NOMO-1 (cell line): ENCODE measurements at regions not wholly inside any gene's neighbourhood (a gene's known extent, or its start where the extent isn't known, plus 50 kb on each side); places are given as distances from the start of the nearest gene placed in this dataset.

Experiments
- DNase-seq, 2 experiments: peaks; one replicate each; lab custom pipeline; 2025; ENCODE audit not compliant: unreplicated experiment in 2 of 2; lab: John Stamatoyannopoulos, UW

DNA sequence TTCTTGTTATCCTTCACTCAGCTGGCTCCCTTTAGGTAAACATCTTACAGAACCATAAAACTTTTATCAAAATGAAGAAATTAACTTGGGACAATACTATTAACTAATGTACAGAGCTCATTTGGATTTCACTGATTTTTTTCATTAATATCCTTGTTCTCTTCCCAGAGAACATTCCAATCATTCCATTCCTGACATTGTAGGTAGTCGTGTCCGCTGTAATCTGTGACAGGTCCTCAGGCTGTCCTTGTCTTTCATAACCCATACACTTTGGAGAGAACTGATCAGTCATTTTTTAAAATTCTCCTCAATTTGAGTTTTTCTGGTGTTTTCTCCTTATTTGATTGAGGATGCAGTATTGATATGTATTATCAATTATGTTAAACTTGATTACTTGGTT is 916.8 kb downstream of the GALC start:
- no peak for DNase-seq

DNA sequence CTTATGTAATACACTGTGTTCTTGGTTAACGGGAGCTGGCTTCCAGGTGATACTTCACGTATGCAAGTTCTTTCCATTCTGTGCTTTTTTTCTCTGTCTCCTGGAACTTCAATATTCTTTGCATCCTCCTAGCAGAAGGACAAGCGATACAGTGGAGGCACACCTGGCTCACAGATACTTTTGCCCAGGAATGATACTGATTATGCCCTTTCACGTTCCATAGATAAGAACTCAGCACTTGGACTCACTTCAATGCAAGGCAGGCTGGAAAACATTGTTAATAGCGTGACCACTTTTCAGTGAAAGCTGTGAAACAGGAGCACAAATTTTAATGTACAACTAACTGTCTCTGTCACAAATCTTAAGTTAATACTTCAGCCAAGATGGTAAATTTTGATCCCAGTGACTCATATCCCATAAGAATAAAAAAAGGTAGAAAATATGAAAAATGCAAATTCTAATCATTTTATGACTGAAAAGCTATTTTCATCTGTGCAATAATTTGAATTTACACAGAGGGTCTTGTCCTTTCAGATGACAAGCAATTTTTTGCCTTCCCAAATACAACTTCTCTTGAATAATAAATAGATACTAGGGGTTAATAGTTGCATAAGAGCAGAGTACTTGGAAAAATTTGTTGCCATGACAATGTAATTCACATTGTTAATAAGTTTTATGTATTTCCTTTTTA is 919.0 kb downstream of the GALC start:
- DNase-seq = no peak

DNA sequence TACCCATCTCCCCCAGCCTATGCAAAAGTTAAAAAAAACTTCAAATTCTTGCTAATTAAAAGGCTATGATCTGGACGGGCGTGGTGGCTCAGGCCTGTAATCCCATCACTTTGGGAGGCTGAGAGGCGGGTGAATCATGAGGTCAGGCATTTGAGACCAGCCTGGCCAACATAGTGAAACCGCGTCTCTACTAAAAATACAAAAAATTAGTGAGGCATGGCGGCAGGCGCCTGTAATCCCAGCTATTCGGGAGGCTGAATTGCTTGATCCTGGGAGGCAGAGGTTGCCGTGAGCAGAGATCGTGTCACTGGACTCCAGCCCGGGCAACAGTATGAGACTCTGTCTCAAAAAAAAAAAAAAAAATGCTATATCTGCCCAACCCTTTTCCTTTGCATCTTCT is 925.4 kb downstream of the GALC start:
- no peak for DNase-seq

DNA sequence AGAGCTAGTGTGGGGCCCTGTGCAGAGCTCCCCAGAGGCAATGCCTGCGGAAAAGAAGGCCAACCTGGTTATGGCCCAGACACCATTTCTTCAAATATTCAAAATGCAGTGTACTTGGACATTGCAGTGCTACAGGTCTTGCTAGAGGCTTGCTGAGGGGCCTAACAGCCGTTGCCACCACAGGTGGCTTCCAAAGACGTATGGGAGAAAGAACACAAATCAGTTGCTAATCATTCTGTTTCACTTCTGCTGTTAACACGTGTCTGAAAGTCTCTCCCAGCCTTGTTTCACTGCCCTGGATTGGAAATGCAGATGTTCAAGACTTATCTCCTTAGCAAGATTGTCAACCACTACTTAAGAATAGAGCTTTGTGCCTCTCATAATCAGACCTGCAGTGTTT is 925.9 kb downstream of the GALC start:
- DNase-seq = no peak

DNA sequence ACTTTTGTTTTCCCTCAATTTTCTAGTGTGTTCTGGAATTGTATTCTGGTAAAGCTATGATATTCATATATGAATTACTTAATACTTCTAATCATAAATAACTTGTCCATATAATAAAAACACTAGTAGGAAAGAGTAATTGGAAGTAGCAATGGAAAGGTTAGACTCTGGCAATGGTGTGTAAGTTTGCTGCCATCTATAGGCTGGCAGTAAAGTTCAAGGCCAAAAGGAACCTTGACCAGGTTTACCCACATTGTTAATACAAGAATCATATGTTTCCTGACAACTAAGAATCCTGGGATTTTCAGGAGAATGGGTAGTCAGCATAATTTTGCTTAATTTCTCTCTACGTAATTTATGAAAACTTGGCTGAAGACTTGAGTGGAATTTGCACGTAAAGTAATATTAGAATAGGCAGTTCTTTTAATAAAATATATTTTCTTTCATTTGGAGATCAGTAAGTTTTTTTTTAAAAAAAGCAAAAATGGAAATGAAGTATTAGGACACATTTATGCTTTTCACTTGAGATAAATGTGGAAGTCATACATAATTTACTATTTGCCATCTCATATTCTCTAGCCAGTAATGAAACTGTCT is 926.7 kb downstream of the GALC start:
- DNase-seq = no peak

DNA sequence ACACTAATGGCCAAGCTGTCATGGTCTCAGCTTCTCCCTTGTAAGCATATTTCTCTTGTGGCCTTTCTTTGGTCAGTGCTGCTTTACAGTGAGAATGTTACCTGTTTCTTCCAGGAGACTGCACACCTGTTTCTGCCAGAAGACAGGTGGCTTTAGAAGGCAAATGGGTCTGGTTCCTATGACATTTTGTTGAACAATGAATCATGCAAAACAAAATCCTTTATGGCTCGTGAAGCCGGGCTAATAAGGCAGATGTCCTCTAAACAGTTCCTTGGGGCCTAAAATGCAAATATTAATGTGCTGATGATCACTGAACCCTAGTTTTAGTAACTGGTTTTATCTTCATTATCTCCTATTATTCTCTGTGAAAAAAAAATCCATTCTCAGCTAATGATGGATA is 927.6 kb downstream of the GALC start:
- no peak for DNase-seq

DNA sequence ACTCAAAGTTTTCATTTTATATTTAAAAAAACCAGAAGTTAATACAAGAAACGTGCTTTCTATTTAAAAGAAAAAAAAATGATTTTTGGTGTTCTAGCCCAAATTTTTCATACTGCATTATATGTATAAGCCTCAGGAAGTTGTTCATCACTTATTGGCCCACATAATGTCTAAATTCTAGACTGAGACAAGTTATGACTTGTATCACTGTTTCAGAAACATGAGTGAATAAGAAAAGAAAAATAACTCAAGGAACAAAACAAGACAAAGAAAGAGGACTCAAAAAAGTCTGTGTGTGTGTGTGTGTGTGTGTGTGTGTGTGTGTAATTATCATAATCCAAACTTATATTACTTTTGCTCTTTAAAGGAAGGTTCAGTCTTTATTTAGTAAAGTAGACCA is 929.8 kb downstream of the GALC start:
- no peak for DNase-seq

DNA sequence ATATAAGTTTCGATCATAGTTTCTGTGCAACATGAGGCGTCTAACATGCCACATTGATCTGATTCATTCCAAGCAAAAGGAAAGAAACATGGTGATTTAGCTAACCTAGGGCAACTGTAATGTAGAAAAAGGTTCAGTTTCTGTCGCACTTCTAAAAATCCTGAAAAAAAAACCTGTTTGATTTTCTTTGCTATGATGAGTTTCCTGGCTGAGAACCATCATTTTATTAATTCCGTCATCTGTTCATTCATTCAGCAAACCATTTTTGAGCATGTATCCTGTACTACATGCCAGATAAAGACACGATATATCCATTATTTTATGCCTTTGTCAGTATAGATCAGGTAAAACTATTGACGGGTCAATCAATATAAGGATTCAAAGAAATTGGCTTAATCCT is 932.6 kb downstream of the GALC start:
- DNase-seq = no peak

DNA sequence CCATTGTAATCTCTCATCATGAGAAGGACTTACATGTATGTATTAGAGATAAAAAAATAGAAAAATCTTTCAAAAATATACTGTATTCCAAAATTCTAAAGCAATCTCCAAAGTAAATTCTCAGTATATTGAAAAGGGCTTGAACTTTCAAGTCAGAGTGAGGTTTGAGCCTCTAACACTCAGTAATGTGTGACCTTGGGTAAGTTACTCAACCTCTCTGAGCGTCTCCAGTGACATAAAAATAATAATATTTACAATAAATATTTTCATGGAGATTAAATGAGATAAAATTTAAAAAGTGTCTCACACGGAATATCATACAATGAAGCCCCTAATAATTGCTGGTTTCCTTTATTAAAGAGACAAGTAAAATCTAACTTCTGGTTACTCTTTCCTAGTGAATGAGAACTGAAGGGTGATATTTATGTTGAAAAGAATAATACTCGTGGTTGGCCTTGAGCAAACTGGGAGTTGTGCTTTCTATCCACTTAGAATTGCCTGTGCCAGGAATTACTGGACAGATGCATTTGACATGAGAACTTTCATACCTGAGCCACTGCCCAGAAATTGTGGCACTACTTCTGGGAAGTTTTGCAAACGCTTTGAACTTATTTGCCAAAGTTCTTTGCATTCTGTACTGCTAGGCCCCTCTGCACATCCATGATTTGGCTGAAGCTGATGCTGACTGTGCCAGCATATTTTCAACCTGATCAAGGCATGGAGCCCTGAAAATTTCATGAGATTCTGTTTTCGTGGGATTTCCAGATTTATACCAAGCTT is 933.7 kb downstream of the GALC start:
- no peak for DNase-seq

DNA sequence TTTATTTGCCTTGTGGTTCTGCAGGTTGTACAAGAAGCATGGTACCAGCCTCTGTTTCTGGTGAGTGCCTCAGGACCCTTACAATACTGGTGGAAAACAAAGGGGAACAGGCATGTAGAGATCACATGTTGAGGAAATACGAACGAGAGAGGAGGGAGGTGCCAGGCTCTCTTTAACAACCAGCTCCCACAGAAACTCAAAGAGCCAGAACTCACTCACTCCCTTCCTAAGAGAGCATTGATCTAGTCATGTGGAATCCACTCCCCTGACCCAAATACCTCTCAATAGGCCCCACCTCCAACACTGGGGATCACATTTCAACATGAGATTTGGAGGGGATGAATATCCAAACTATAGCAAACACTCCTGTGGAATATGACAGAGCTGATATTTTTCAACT is 938.0 kb downstream of the GALC start:
- no peak for DNase-seq

DNA sequence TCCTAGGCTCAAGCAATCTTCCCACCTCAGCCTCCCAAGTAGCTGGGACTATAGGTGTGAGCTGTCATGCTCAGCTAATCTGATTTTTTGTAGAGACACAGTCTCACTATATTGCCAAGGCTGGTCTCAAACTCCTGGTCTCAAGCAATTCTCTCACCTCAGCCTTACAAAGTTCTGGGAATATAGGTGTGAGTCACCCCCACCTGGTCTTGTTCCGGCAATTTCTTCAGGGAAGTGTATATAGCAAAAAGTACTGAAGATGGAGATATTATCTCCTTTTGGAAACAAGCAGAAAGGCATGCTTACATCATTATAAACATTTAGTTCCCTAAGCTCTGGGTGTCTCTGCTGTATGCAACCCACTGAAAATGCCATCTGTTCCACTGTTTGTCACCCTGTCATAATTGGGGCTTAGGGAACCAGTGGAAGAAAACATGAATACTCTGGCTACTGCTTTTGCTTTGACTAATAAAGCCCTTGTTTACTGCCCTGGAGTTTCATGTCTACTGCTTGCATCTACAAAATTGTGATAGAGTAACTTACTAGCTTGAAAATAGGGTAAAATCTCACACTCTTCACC is 940.2 kb downstream of the GALC start:
- no peak for DNase-seq

DNA sequence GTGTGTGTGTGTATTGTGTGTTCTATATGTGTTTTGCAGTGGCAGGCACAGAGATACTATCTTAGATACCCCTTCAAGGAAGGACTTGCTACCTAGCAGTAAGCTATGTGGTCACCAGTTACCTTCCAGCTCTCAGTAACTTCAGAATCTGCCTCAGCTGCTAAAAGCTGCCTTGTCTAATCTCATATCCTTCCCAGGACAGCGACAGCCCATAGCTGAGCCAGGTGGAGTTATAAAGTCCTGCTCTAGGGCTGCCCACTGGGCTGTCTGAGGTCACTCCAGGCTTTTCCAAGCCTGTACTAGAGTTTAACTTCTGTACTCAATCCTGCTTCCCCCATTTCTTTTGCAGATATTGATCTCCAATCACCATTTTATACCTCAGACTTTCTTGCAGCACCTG is 942.6 kb downstream of the GALC start:
- no peak for DNase-seq

DNA sequence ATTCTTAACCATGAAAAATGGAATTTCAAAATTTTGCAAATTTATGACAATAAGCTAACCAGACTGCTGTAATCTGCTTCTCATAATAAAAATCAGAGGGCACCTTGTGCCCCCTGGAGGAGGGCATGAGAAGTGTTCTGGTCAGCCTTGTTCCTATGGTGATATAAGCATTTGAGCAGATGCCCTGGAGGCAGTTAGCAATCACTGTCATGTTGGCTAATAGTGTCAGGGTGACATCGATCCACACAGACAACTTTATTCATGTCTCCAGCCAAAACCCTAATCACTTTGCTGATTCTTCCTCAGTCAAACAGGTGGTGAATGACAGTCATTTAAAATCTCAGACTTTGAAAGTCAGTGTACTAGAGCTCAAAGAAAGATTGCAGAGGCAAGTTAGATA is 943.0 kb downstream of the GALC start:
- DNase-seq = no peak

DNA sequence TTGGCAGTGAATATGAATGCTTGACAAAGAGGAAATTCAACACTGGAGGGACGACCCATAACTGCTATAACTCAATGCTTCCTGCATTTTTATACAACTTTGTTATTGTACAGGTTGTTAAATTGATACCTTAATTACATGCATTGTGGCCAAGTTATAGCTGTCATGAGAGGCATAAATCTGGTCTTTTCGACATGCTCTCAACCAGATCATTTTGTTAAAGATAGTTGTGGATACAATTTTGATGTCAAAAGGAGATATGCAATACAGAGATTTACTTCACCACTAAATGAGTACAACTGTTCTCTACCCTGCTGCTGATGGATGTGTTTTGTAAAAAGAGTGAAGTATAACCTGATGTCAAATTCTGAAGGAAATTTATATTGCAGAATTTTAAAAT is 946.0 kb downstream of the GALC start:
- DNase-seq = no peak

DNA sequence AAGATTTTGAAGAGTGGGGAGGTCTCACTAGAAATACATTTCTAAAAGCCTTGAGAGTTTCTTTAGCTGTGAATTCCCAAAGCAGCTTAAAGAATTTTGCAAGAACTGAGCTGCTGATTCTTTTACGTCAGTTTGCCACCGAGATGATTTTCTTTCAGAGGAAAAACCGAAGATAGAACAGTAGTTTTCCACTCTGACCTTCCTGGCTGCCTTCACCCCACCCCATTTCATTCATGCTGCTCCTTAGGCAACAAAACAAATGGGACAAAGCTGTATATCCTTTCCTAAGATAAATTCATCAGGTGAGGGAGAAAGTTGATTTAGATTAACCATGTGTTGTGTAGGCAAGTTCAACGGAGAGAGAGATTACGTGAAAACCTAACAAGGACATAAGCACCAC is 947.0 kb downstream of the GALC start:
- DNase-seq = no peak

DNA sequence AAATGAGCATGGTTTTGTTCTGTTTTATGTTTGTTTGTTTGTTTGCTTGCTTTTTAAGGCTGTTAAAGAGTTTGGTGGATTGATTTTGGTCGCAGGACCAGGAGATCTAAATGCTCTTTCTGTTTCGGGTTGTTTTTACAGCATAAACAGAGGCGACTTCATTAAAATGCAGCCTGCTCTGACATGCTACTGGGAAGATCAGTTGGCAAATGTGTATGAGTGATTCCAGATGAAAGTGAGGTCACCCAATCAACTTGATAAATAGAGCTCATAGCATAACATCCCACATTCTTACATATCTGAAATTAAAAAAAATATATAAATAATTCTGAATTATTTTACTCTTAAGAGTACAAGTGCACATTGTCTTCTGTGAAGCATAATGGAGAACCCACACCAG is 947.7 kb downstream of the GALC start:
- DNase-seq = no peak

DNA sequence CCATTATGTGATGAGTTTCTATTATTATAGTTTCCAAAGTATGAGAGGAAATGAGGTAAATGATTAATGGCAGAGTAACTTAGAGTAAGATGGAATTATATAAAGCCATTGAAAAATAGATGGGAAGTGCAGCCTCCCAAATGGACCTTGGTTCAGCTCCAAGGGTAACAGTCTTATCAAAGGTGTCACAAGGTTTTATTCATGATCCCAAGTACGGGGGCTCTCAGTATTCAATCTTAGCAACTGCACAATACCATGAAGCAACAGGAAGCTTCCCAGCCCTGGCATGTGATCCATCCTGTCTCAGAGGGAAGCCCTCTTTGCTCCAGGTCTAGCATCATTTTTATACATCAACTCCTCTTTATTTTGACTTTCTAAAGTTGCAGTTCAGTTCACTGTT is 948.2 kb downstream of the GALC start:
- no peak for DNase-seq

DNA sequence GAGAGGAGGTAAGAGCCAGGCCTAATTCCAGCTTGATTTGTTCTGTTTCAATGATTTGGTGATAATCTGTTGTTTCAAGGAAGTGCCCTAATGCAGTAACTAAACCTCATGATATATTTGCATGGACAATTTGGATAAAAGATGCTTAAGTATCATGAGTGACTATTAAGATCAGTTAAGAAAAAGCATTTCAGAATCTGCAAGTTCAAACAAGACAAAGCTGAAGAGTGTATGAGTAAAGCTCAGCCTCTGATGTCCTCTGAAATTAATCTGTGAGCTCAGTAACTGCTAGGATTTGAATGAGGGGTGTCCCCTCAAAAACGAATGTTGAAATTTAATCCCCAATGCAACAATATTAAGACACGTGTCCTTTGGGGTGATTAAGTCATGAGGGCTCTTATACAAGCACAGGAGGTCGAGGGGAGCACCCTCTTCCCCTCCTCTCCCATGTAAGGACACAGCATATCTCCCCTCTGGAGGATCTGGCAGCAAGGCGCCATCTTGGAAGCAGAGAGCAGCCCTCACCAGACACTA is 949.2 kb downstream of the GALC start:
- DNase-seq = no peak

DNA sequence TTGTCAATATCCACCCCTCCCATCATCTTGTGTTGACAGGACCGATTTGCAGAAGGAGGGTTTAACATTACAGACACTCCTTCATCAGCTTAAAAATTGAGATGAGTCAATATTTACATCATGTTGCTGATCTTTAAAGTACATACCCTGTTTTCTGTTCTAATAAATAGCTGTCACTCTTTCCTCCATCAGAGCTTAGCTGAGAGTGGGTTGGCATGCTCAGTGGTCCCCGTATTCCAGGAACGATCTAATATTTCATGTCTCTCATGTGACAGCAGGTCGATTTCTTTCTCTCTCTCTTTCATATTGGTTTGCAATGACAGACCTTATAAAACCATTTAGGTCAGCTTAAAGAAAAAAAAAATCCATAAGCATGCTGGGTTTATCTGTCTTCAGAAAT is 950.6 kb downstream of the GALC start:
- DNase-seq = no peak

DNA sequence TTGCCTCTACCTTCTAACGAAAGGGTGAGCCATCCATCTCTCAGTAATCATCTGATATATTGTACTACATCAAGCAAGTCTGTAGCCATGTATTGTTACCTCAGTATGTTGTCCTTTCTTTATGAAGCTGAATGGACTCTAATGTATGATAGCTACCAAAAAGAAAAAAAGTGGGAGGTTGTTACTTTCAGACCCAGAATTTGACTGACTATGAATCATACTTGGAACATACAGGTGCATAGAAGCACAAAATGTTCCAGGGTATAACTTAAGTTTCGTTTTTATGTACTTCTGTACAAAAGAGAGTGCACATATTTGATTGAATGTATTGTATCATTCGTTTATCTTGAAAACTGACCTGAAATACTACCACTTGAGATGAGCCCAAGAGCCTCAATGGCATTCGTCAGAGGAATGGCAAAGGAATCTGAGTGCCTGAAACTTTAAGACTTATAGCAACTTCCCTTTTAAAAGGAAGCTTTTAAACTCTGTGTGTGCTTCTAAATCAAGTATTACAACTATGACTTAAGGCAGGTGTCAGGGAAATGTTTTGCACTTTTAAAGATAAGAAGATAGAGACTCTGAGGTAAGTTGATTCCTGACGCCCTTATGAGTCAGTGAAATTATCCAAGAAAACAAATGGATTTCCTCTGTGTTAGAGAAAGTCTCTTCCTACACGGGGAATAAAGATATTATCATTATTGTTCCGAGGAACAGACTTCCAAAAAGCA is 951.5 kb downstream of the GALC start:
- no peak for DNase-seq

DNA sequence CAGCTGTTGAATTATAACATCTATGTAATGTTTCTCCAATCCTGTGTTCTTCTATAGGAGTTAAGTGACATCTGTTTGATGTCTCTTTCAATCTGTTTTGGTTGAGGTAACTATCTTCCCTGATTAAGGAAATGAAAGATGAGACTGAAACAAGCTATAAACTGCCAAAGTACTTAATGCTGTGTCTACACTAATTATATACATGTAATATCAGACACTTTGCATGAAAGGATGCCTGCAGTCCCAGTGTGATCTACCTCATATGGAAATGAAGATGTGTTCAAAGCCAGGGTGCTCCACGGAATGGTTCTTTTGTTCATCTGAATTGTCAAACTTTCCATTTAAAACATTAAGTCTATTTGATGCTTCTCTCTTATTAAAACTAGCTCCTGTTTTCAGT is 958.3 kb downstream of the GALC start:
- DNase-seq = no peak
